ENCODE measurements at regions not wholly inside any gene's neighbourhood (a gene's known extent, or its start where the extent isn't known, plus 50 kb on each side); places are given as distances from the start of the nearest gene placed in this dataset.

- no peak for DNase-seq (ENCODE audit: low spot score)
Measured at GRCh38 chr2:177053038-177053437, 159.6 kb upstream of the HNRNPA3 start.

GRCh38 chr2:177053716-177054115, 158.9 kb upstream of the HNRNPA3 start:
- DNase-seq (ENCODE audit: low spot score): no peak

GRCh38 chr2:177056481-177056929, 156.1 kb upstream of the HNRNPA3 start:
- DNase-seq (ENCODE audit: low spot score): no peak

GRCh38 chr2:177058747-177059146, 153.8 kb upstream of the HNRNPA3 start:
- DNase-seq (ENCODE audit: low spot score): no peak

GRCh38 chr2:177059293-177059692, 153.3 kb upstream of the HNRNPA3 start:
- no peak for DNase-seq (ENCODE audit: low spot score)

GRCh38 chr2:177063331-177063730, 149.3 kb upstream of the HNRNPA3 start:
- no peak for DNase-seq (ENCODE audit: low spot score)

- DNase-seq (ENCODE audit: low spot score): no peak
Measured at GRCh38 chr2:177064422-177064821, 148.2 kb upstream of the HNRNPA3 start.

- no peak for DNase-seq (ENCODE audit: low spot score)
Measured at GRCh38 chr2:177068967-177069366, 143.6 kb upstream of the HNRNPA3 start.

- peak; percentile 27 for DNase-seq (ENCODE audit: low spot score)
Measured at GRCh38 chr2:177072090-177072489, 140.5 kb upstream of the HNRNPA3 start.

GRCh38 chr2:177073611-177074010, 139.0 kb upstream of the HNRNPA3 start:
- DNase-seq (ENCODE audit: low spot score): no peak

- DNase-seq (ENCODE audit: low spot score): no peak
Measured at GRCh38 chr2:177074099-177074710, 138.4 kb upstream of the HNRNPA3 start.

- peak; percentile 42 for DNase-seq (ENCODE audit: low spot score)
Measured at GRCh38 chr2:177075254-177075653, 137.3 kb upstream of the HNRNPA3 start.

- no peak for DNase-seq (ENCODE audit: low spot score)
Measured at GRCh38 chr2:177076636-177077179, 135.9 kb upstream of the HNRNPA3 start.

GRCh38 chr2:177077778-177078177, 134.8 kb upstream of the HNRNPA3 start:
- no peak for DNase-seq (ENCODE audit: low spot score)

GRCh38 chr2:177078416-177078815, 134.2 kb upstream of the HNRNPA3 start:
- DNase-seq (ENCODE audit: low spot score): peak; percentile 14

GRCh38 chr2:177078855-177079254, 133.7 kb upstream of the HNRNPA3 start:
- no peak for DNase-seq (ENCODE audit: low spot score)

GRCh38 chr2:177080746-177081284, 131.8 kb upstream of the HNRNPA3 start:
- no peak for DNase-seq (ENCODE audit: low spot score)

- no peak for DNase-seq (ENCODE audit: low spot score)
Measured at GRCh38 chr2:177084607-177085006, 128.0 kb upstream of the HNRNPA3 start.

- DNase-seq (ENCODE audit: low spot score): no peak
Measured at GRCh38 chr2:177088529-177088928, 124.1 kb upstream of the HNRNPA3 start.

- DNase-seq (ENCODE audit: low spot score): no peak
Measured at GRCh38 chr2:177090967-177091366, 121.6 kb upstream of the HNRNPA3 start.

- peak; percentile 51 for DNase-seq (ENCODE audit: low spot score)
Measured at GRCh38 chr2:177093371-177093770, 119.2 kb upstream of the HNRNPA3 start.

GRCh38 chr2:177098001-177098613, 114.5 kb upstream of the HNRNPA3 start:
- no peak for DNase-seq (ENCODE audit: low spot score)

GRCh38 chr2:177101930-177102329, 110.7 kb upstream of the HNRNPA3 start:
- no peak for DNase-seq (ENCODE audit: low spot score)

Measured in A172 (cell line).